Prostate gland (tissue), 2 donors: ENCODE measurements at regions not wholly inside any gene's neighbourhood (a gene's known extent, or its start where the extent isn't known, plus 50 kb on each side); places are given as distances from the start of the nearest gene placed in this dataset.

Source experiments
- DNase-seq: peaks from one replicate; pipeline ENCODE4 v3.0.0-alpha.2; 2019; ENCODE audit warnings: low spot score
- H3K27ac ChIP-seq, 2 donors: fragments of 200-600 bp; sonication (generic); 2 replicates each; pipeline ENCODE4 v1.5.1; 2017 to 2019
- H3K27me3 ChIP-seq: fragments of 200-600 bp; sonication (generic); replicated peaks from 2 replicates; pipeline ENCODE4 v1.5.1; 2019; ENCODE audit not compliant: insufficient read depth
- H3K36me3 ChIP-seq, 2 donors: fragments of 200-600 bp; sonication (generic); 1 replicate in 1 of 2; 2 replicates in 1 of 2; pipeline versions ENCODE4 v1.5.1 to v1.8.1; 2017 to 2019
- H3K4me1 ChIP-seq: fragments of 200-600 bp; sonication (generic); replicated peaks from 2 replicates; pipeline ENCODE4 v1.5.1; 2019
- H3K4me3 ChIP-seq, 2 donors: fragments of 200-600 bp; sonication (generic); 2 replicates each; pipeline ENCODE4 v1.5.1; 2017 to 2019
- H3K9me3 ChIP-seq: fragments of 200-600 bp; sonication (generic); 2 replicates; pipeline ENCODE4 v1.5.1; 2017
- CTCF ChIP-seq, 4 experiments: fragments of 200-600 bp in 2 of 4; fragments of 450-650 bp in 2 of 4; sonication (generic) in 2 of 4; IDR thresholded peaks; 1 replicate in 3 of 4; 2 replicates in 1 of 4; pipeline ENCODE4 v1.5.1; 2016 to 2019; ENCODE audit warnings: antibody characterized with exemption in 4 of 4, mild to moderate bottlenecking in 2 of 4, moderate library complexity in 2 of 4
- POLR2A ChIP-seq: fragments of 450-650 bp; IDR thresholded peaks from one replicate; pipeline ENCODE4 v1.6.1; 2016; ENCODE audit warnings: antibody characterized with exemption, mild to moderate bottlenecking
- POLR2AphosphoS5 ChIP-seq: sonication (generic); formaldehyde crosslinking; IDR thresholded peaks from one replicate; pipeline ENCODE4 v1.6.1; 2017; ENCODE audit warnings: antibody characterized with exemption
- WGBS: methylation state at CpG from one replicate; pipeline ENCODE4 v1.1.5; 2018; 5-methylcytosine and 5-hydroxymethylcytosine counted together
- intact Hi-C: fragments of 100-400 bp; cut with DNase I; formaldehyde crosslinking; loops from one replicate; pipeline ENCODE4 v1.14.2; 2022

GRCh38 chr18:24543086-24543794 is 82.8 kb downstream of the HRH4 start:
- Histone ChIP-seq H3K9me3 (no peaks in the 10 kb centered on the region), H3K27me3 (no peaks in the 10 kb centered on the region), H3K27ac (no peak overlapping the region), H3K4me3 (no peak overlapping the region), H3K36me3 (no peaks in the 10 kb centered on the region), H3K4me1 (no peaks in the 10 kb centered on the region)
- DNase-seq = no peak
- WGBS = 57% methylated on average over 4 of the region's 4 CpGs
- TF ChIP-seq POLR2A (no peak), CTCF (IDR thresholded peaks at IDR 0.05) (no peak), POLR2AphosphoS5 (no peak)
- intact Hi-C loops = no loop called here

- no peak for DNase-seq
- no peaks in the 10 kb centered on the region for H3K4me1 ChIP-seq
- no peak overlapping the region for H3K4me3 ChIP-seq
- no peaks in the 10 kb centered on the region for H3K36me3 ChIP-seq
- intact Hi-C loops = no loop called here
- 25% methylated on average over 6 of the region's 6 CpGs for WGBS
- peak in 2 of 4 experiments; percentile 27 to 38 for TF ChIP-seq CTCF (IDR thresholded peaks at IDR 0.05)
- TF ChIP-seq POLR2A = no peak
- H3K27me3 ChIP-seq = no peaks in the 10 kb centered on the region
- H3K9me3 ChIP-seq = no peaks in the 10 kb centered on the region
- H3K27ac ChIP-seq = no peak overlapping the region
Measured at GRCh38 chr18:24543795-24544498, 83.5 kb downstream of the HRH4 start.

DNA sequence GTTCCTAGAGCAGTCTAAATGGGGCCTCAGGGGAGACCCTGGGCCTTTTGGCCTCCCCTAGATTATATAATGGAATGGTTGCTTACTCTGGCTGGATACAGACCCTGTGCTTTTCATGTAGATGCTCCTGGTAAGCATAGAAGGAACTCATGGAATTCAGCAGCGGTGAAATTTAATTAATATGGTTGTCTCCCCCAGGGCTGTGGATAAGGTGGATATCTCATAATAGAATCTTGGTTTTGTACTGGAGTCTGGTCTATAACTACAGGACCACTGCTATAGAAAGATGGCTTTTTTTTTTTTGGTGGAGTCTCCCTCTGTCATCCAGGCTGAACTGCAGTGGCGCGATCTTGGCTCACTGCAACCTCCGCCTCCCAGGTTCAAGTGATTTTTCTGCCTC is 84.5 kb downstream of the HRH4 start:
- no peaks in the 10 kb centered on the region for H3K27me3 ChIP-seq
- DNase-seq = no peak
- 79% methylated on average over 4 of the region's 4 CpGs for WGBS
- no peak overlapping the region for H3K27ac ChIP-seq
- intact Hi-C loops = no loop called here
- no peak overlapping the region for H3K4me3 ChIP-seq
- H3K4me1 ChIP-seq = no peaks in the 10 kb centered on the region
- no peaks in the 10 kb centered on the region for H3K9me3 ChIP-seq
- TF ChIP-seq POLR2AphosphoS5 (no peak), POLR2A (no peak), CTCF (IDR thresholded peaks at IDR 0.05) (no peak)
- H3K36me3 ChIP-seq = no peaks in the 10 kb centered on the region

DNA sequence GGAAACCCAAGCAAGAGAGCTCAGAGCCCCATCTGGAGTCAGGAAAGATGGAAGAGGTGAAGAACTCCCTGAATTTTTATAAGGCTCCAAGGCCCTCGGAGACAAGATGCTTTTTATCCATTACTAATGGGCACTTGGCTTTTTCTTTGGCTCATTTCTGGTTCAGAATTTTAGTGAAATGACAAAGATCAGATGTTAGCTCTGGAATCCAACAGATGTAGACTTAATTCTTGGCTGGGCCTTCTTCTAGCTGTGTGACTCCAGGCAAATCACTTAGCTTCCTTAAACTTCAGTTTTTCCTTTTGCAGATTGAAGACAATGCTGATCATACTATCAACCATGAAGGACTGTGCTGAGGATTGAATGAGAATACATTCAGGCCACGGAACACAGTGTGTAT is 85.2 kb downstream of the HRH4 start:
- Histone ChIP-seq H3K9me3 (no peaks in the 10 kb centered on the region), H3K4me1 (no peaks in the 10 kb centered on the region), H3K27me3 (no peaks in the 10 kb centered on the region), H3K27ac (no peak overlapping the region), H3K36me3 (no peaks in the 10 kb centered on the region), H3K4me3 (no peak overlapping the region)
- WGBS = 79% methylated on average over 2 of the region's 2 CpGs
- intact Hi-C loops = no loop called here
- DNase-seq = no peak
- TF ChIP-seq CTCF (IDR thresholded peaks at IDR 0.05) = no peak
- no peak for TF ChIP-seq POLR2AphosphoS5
- TF ChIP-seq POLR2A = no peak

GRCh38 chr18:24546307-24546706 is 85.9 kb downstream of the HRH4 start:
- Histone ChIP-seq H3K4me3 (no peak overlapping the region), H3K27ac (no peak overlapping the region), H3K9me3 (no peaks in the 10 kb centered on the region), H3K4me1 (no peaks in the 10 kb centered on the region), H3K27me3 (no peaks in the 10 kb centered on the region), H3K36me3 (no peaks in the 10 kb centered on the region)
- DNase-seq = no peak
- WGBS = 38% methylated on average over 4 of the region's 4 CpGs
- TF ChIP-seq POLR2A (no peak), CTCF (IDR thresholded peaks at IDR 0.05) (no peak), POLR2AphosphoS5 (no peak)
- intact Hi-C loops = no loop called here
